ENCODE measurements at regions not wholly inside any gene's neighbourhood (a gene's known extent, or its start where the extent isn't known, plus 50 kb on each side); places are given as distances from the start of the nearest gene placed in this dataset.

DNA sequence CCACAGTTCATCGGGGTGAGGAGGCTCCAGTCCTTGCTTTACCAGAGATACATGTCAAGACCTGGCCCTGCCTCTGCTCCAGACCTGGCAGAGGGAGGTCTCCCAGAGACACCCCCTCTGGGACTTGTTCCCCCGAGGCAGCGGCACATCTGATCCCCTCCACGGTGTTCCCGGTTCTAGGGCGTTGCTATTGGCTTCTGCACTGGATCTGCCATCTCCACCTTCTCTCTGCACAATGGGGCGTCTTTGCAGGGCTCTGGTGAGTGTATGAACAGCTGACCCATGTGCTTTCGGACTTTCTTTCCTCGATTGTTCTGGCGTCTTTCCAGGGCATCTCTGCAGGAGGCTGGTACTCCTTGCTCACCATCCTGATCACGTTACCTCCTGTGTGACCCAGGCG lies 930.4 kb downstream of the TBC1D22A start:
- TF ChIP-seq, protein P1, sequence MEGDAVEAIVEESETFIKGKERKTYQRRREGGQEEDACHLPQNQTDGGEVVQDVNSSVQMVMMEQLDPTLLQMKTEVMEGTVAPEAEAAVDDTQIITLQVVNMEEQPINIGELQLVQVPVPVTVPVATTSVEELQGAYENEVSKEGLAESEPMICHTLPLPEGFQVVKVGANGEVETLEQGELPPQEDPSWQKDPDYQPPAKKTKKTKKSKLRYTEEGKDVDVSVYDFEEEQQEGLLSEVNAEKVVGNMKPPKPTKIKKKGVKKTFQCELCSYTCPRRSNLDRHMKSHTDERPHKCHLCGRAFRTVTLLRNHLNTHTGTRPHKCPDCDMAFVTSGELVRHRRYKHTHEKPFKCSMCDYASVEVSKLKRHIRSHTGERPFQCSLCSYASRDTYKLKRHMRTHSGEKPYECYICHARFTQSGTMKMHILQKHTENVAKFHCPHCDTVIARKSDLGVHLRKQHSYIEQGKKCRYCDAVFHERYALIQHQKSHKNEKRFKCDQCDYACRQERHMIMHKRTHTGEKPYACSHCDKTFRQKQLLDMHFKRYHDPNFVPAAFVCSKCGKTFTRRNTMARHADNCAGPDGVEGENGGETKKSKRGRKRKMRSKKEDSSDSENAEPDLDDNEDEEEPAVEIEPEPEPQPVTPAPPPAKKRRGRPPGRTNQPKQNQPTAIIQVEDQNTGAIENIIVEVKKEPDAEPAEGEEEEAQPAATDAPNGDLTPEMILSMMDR (IDR thresholded peaks at IDR 0.05), result no peak
- no peak for TF ChIP-seq EZH2 (IDR thresholded peaks at IDR 0.05; ENCODE audit: borderline replicate concordance, insufficient read depth, low read depth, low read length, poor library complexity, severe bottlenecking)
